Retinal pigment epithelial cell (primary cell): ENCODE measurements at regions not wholly inside any gene's neighbourhood (a gene's known extent, or its start where the extent isn't known, plus 50 kb on each side); places are given as distances from the start of the nearest gene placed in this dataset.

Source experiments
- DNase-seq: peaks from one replicate; pipeline ENCODE4 v3.0.0-alpha.2; 2010; ENCODE audit warnings: low read depth
- H3K4me3 ChIP-seq: 2 replicates; pipeline ENCODE4 v1.5.1; 2011; ENCODE audit warnings: mild to moderate bottlenecking, low read length, control low read depth, moderate library complexity
- CTCF ChIP-seq: conservative IDR thresholded peaks from 2 replicates; pipeline ENCODE4 v1.5.1; 2011; ENCODE audit warnings: low read depth, low read length, control low read depth, inconsistent platforms

- DNase-seq: no peak
- no peak for TF ChIP-seq CTCF
- H3K4me3 ChIP-seq: no peak overlapping the region
Observed at GRCh38 chr1:208917723-208918122, 665.8 kb upstream of the CAMK1G start.

- H3K4me3 ChIP-seq: no peak overlapping the region
- no peak for TF ChIP-seq CTCF
Observed at GRCh38 chr1:208918160-208918559, 665.4 kb upstream of the CAMK1G start.

GRCh38 chr1:208919371-208919770 lies 664.1 kb upstream of the CAMK1G start:
- DNase-seq: no peak

More at GRCh38 chr1:208918160-208918559, 665.4 kb upstream of the CAMK1G start:
- DNase-seq: no peak

GRCh38 chr1:208921259-208921658 lies 662.3 kb upstream of the CAMK1G start:
- no peak overlapping the region for H3K4me3 ChIP-seq
- no peak for TF ChIP-seq CTCF
- no peak for DNase-seq

More at GRCh38 chr1:208919371-208919770, 664.1 kb upstream of the CAMK1G start:
- no peak overlapping the region for H3K4me3 ChIP-seq
- TF ChIP-seq CTCF: no peak

- no peak for DNase-seq
- H3K4me3 ChIP-seq: no peak overlapping the region
- no peak for TF ChIP-seq CTCF
Observed at GRCh38 chr1:208923456-208923855, 660.1 kb upstream of the CAMK1G start.

GRCh38 chr1:208923946-208924720 lies 659.4 kb upstream of the CAMK1G start:
- no peak for TF ChIP-seq CTCF
- H3K4me3 ChIP-seq: no peak overlapping the region
- no peak for DNase-seq

- no peak overlapping the region for H3K4me3 ChIP-seq
- DNase-seq: no peak
- no peak for TF ChIP-seq CTCF
Observed at GRCh38 chr1:208924928-208925327, 658.6 kb upstream of the CAMK1G start.
